Activated CD4-positive, alpha-beta T cell treated with anti-CD3 and anti-CD28 coated beads, Interleukin-2, amount 50 U/mL, for 4 hours (primary cell): ENCODE measurements at regions not wholly inside any gene's neighbourhood (a gene's known extent, or its start where the extent isn't known, plus 50 kb on each side); places are given as distances from the start of the nearest gene placed in this dataset.
"Not testable (repeated sequence)": the region's sequence is repeated elsewhere in the genome, so short reads cannot be mapped to it uniquely, and the experiment has no call there.

Experiments
- DNase-seq, 2 experiments: peaks; one replicate each; pipeline ENCODE4 v3.0.0-alpha.2; 2020

- no peak for DNase-seq
Measured at GRCh38 chr2:220377482-220378155, 750.2 kb downstream of the SLC4A3 start.

- DNase-seq: not testable (repeated sequence)
Measured at GRCh38 chr2:220387758-220388157, 760.3 kb downstream of the SLC4A3 start.

- no peak for DNase-seq
Measured at GRCh38 chr2:220393711-220394110, 766.3 kb downstream of the SLC4A3 start.

GRCh38 chr2:220394433-220394832 lies 767.0 kb downstream of the SLC4A3 start:
- DNase-seq: no peak

- no peak for DNase-seq
Measured at GRCh38 chr2:220396287-220396686, 768.9 kb downstream of the SLC4A3 start.

GRCh38 chr2:220410296-220410695 lies 782.9 kb downstream of the SLC4A3 start:
- DNase-seq: no peak

- DNase-seq: no peak
Measured at GRCh38 chr2:220417503-220417902, 790.1 kb downstream of the SLC4A3 start.

GRCh38 chr2:220419647-220420046 lies 792.2 kb downstream of the SLC4A3 start:
- DNase-seq: no peak

GRCh38 chr2:220420820-220421219 lies 793.4 kb downstream of the SLC4A3 start:
- no peak for DNase-seq

GRCh38 chr2:220422676-220423075 lies 795.2 kb downstream of the SLC4A3 start:
- DNase-seq: no peak

- DNase-seq: no peak
Measured at GRCh38 chr2:220424561-220424960, 797.1 kb downstream of the SLC4A3 start.

GRCh38 chr2:220432645-220433044 lies 805.2 kb downstream of the SLC4A3 start:
- DNase-seq: no peak

- no peak for DNase-seq
Measured at GRCh38 chr2:220433131-220433530, 805.7 kb downstream of the SLC4A3 start.

GRCh38 chr2:220434385-220434784 lies 807.0 kb downstream of the SLC4A3 start:
- no peak for DNase-seq

- no peak for DNase-seq
Measured at GRCh38 chr2:220437938-220438337, 810.5 kb downstream of the SLC4A3 start.

GRCh38 chr2:220440731-220441130 lies 813.3 kb downstream of the SLC4A3 start:
- no peak for DNase-seq

GRCh38 chr2:220441404-220441803 lies 814.0 kb downstream of the SLC4A3 start:
- DNase-seq: no peak

GRCh38 chr2:220442012-220442411 lies 814.6 kb downstream of the SLC4A3 start:
- DNase-seq: no peak

- DNase-seq: no peak
Measured at GRCh38 chr2:220445429-220446105, 818.1 kb downstream of the SLC4A3 start.

GRCh38 chr2:220446106-220446712 lies 818.8 kb downstream of the SLC4A3 start:
- DNase-seq: no peak

GRCh38 chr2:220450846-220451245 lies 823.4 kb downstream of the SLC4A3 start:
- DNase-seq: no peak

- no peak for DNase-seq
Measured at GRCh38 chr2:220451438-220451837, 824.0 kb downstream of the SLC4A3 start.

GRCh38 chr2:220452561-220452960 lies 825.1 kb downstream of the SLC4A3 start:
- DNase-seq: no peak

- DNase-seq: no peak
Measured at GRCh38 chr2:220455351-220455990, 828.0 kb downstream of the SLC4A3 start.
